SK-N-SH (cell line): ENCODE measurements at regions not wholly inside any gene's neighbourhood (a gene's known extent, or its start where the extent isn't known, plus 50 kb on each side); places are given as distances from the start of the nearest gene placed in this dataset.

Source experiments
- CTCF ChIA-PET: fragments of 300-600, 350-600 bp; formaldehyde crosslinking; extraction: SDS; loops from one replicate; lab custom pipeline; 2021; lab: Yijun Ruan, JAX
- POLR2A ChIA-PET: fragments of 350-600 bp; sonication (Branson Sonifier 250); formaldehyde crosslinking; extraction: SDS; loops from one replicate; lab custom pipeline; 2020; ENCODE audit warnings: antibody characterized with exemption, inconsistent platforms; lab: Yijun Ruan, JAX
- DNase-seq: peaks from one replicate; pipeline ENCODE4 v3.0.0; 2012
- H2AFZ ChIP-seq: fragments of 200-600 bp; sonication (generic); 2 replicates; pipeline ENCODE4 v1.8.1; 2016; ENCODE audit warnings: antibody characterized with exemption, mild to moderate bottlenecking, low read depth
- H3F3A ChIP-seq: fragments of 200-600 bp; sonication (generic); replicated peaks from 2 replicates; pipeline ENCODE3; 2016; ENCODE audit warnings: antibody characterized with exemption, mild to moderate bottlenecking; ENCODE audit not compliant: insufficient read depth
- H3K27ac ChIP-seq, 2 experiments: fragments of 200-500 bp in 1 of 2; fragments of 200-600 bp in 1 of 2; sonication (Bioruptor generic) in 1 of 2; sonication (generic), shearing (Covaris generic) in 1 of 2; 2 replicates each; pipeline versions ENCODE4 v1.5.1 to v1.6.1; 2014 to 2016; ENCODE audit warnings: low read depth in 2 of 2, inconsistent platforms in 1 of 2, low read length in 1 of 2, mild to moderate bottlenecking in 1 of 2, mixed read lengths in 1 of 2
- H3K27me3 ChIP-seq: fragments of 200-600 bp; sonication (generic), shearing (Covaris generic); 2 replicates; pipeline ENCODE4 v1.6.1; 2016; ENCODE audit warnings: mixed run types; ENCODE audit not compliant: insufficient read depth
- H3K36me3 ChIP-seq, 2 experiments: fragments of 200-500 bp in 1 of 2; fragments of 200-600 bp in 1 of 2; sonication (Bioruptor generic) in 1 of 2; sonication (generic) in 1 of 2; replicated peaks in 1 of 2; 2 replicates each; pipeline versions ENCODE3 to v1.5.1; 2014 to 2016; ENCODE audit warnings: low read length in 1 of 2, mild to moderate bottlenecking in 1 of 2; ENCODE audit not compliant: insufficient read depth in 2 of 2, control insufficient read depth in 1 of 2
- H3K4me1 ChIP-seq, 2 experiments: fragments of 200-500 bp in 1 of 2; fragments of 200-600 bp in 1 of 2; sonication (Bioruptor generic) in 1 of 2; sonication (generic), shearing (Covaris generic) in 1 of 2; 2 replicates each; pipeline versions ENCODE4 v1.5.1 to v1.6.1; 2014 to 2016; ENCODE audit warnings: low read depth in 1 of 2, low read length in 1 of 2, mixed run types in 1 of 2; ENCODE audit not compliant: insufficient read depth in 2 of 2, control insufficient read depth in 1 of 2
- H3K4me2 ChIP-seq: fragments of 200-600 bp; sonication (generic), shearing (Covaris generic); 2 replicates; pipeline ENCODE4 v1.6.1; 2017; ENCODE audit warnings: mixed run types
- H3K4me3 ChIP-seq, 2 experiments: fragments of 200-500 bp in 1 of 2; fragments of 200-600 bp in 1 of 2; sonication (Bioruptor generic) in 1 of 2; sonication (generic), shearing (Covaris generic) in 1 of 2; 2 replicates each; pipeline versions ENCODE4 v1.5.1 to v1.8.1; 2014 to 2016; ENCODE audit warnings: low read depth in 2 of 2, inconsistent platforms in 1 of 2, low read length in 1 of 2, mild to moderate bottlenecking in 1 of 2, mixed read lengths in 1 of 2, moderate library complexity in 1 of 2
- H3K79me2 ChIP-seq: fragments of 200-600 bp; sonication (generic); 2 replicates; pipeline ENCODE4 v1.8.1; 2017; ENCODE audit warnings: mild to moderate bottlenecking; ENCODE audit not compliant: insufficient read depth
- H3K9ac ChIP-seq: fragments of 200-600 bp; sonication (generic); 2 replicates; pipeline ENCODE4 v1.6.1; 2017; ENCODE audit warnings: mixed run types
- H3K9me2 ChIP-seq: fragments of 200-600 bp; sonication (generic); 2 replicates; pipeline ENCODE4 v1.6.1; 2017; ENCODE audit warnings: mixed run types
- H3K9me3 ChIP-seq: fragments of 200-600 bp; sonication (generic); 2 replicates; pipeline ENCODE4 v1.6.1; 2017; ENCODE audit warnings: mixed run types, mild to moderate bottlenecking, moderate library complexity
- H4K20me1 ChIP-seq: fragments of 200-600 bp; sonication (generic); 2 replicates; pipeline ENCODE4 v1.6.1; 2017; ENCODE audit warnings: mild to moderate bottlenecking, mixed run types; ENCODE audit not compliant: insufficient read depth
- CHD2 ChIP-seq: fragments of 150-350 bp; IDR thresholded peaks from 2 replicates; pipeline ENCODE4 v1.6.1; 2018; ENCODE audit warnings: low read length; ENCODE audit not compliant: partially characterized antibody
- EZH2phosphoT487 ChIP-seq: fragments of 200-600 bp; sonication (generic); IDR thresholded peaks from 2 replicates; pipeline ENCODE4 v1.6.1; 2017; ENCODE audit warnings: low read depth, mixed run types, mild to moderate bottlenecking, antibody characterized with exemption, moderate library complexity, borderline replicate concordance
- FOXM1 ChIP-seq: IDR thresholded peaks from 2 replicates; pipeline ENCODE4 v1.4.0; 2012; ENCODE audit warnings: low read depth, mild to moderate bottlenecking
- GABPA ChIP-seq: IDR thresholded peaks from 2 replicates; pipeline ENCODE4 v1.4.0; 2012; ENCODE audit warnings: low read depth, mild to moderate bottlenecking
- MEF2A ChIP-seq: IDR thresholded peaks from 2 replicates; pipeline ENCODE4 v1.4.0; 2012; ENCODE audit warnings: low read depth, borderline replicate concordance
- NFIC ChIP-seq: IDR thresholded peaks from 2 replicates; pipeline ENCODE4 v1.4.0; 2012; ENCODE audit warnings: borderline replicate concordance
- NRF1 ChIP-seq: IDR thresholded peaks from 2 replicates; pipeline ENCODE4 v1.6.1; 2012; ENCODE audit warnings: low read depth, mild to moderate bottlenecking, low read length
- RAD21 ChIP-seq: IDR thresholded peaks from 2 replicates; pipeline ENCODE4 v1.6.1; 2012; ENCODE audit warnings: mild to moderate bottlenecking, low read length
- RFX5 ChIP-seq: IDR thresholded peaks from 2 replicates; pipeline ENCODE4 v1.6.1; 2012; ENCODE audit warnings: mild to moderate bottlenecking, improper control_type of control experiment, low read length
- SMC3 ChIP-seq: IDR thresholded peaks from 2 replicates; pipeline ENCODE4 v1.6.1; 2012; ENCODE audit warnings: low read depth, low read length, improper control_type of control experiment
- TCF12 ChIP-seq: IDR thresholded peaks from 2 replicates; pipeline ENCODE4 v1.4.0; 2012
- TEAD4 ChIP-seq: IDR thresholded peaks from 2 replicates; pipeline ENCODE4 v1.4.0; 2012; ENCODE audit warnings: mild to moderate bottlenecking, borderline replicate concordance; ENCODE audit not compliant: insufficient read depth
- WGBS: methylation state at CpG from one replicate; pipeline ENCODE4 v1.1.6; 2017; ENCODE audit warnings: low lambda C conversion rate; 5-methylcytosine and 5-hydroxymethylcytosine counted together
- TF ChIP-seq, protein P1 (sequence below): IDR thresholded peaks from 2 replicates; pipeline ENCODE4 v1.6.1; 2012; ENCODE audit warnings: mild to moderate bottlenecking, low read depth, low read length, moderate library complexity
- TF ChIP-seq, protein P2 (sequence below): fragments of 150-350 bp; IDR thresholded peaks from 2 replicates; pipeline ENCODE4 v1.6.1; 2017; ENCODE audit warnings: antibody characterized with exemption, low read length, low read depth, borderline replicate concordance
- TF ChIP-seq, protein P3 (sequence below): IDR thresholded peaks from 2 replicates; pipeline ENCODE4; 2012

DNA sequence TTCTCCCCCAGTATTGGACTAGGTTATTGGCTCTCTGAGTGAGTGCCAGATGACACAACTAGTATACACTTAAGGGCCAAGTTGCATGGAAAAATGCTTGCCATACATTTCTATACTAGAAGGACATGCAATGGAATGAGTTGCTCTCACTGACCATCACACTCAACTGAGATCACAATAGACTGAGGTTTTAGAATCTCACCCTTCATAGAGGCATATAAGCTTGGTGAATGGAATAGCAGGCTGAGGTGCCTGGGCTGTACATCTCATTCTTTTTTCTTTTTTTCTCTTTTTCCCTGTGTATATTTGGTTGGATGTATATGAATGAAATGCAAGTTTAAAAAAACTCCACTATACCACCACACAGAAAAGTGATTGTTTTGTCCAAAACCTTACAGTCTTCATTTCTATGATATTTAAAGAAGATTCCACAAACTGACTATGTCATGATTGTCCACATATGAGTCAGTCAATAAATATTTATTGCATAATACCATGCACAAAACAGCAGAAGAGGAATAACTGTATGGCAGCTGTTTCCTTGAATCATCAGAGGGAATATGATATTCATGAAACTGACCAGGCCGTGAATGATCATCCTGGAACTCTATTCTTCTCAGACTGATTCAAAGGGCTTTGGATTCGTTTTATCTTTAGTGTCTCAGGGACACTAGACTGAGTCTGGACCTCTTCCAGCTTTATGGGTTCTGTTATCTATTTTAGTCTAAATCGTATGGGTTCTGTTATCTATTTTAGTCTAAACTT lies 122.6 kb upstream of the STK17B start (continued):
- TF ChIP-seq TEAD4 (peak; percentile 92), MEF2A (peak; percentile 79; the same call in 1 of the 2 replicates), GABPA (0 out of 2 replicates have a peak, but pooled peaks have one; percentile 27), TCF12 (peak; percentile 99)

DNA sequence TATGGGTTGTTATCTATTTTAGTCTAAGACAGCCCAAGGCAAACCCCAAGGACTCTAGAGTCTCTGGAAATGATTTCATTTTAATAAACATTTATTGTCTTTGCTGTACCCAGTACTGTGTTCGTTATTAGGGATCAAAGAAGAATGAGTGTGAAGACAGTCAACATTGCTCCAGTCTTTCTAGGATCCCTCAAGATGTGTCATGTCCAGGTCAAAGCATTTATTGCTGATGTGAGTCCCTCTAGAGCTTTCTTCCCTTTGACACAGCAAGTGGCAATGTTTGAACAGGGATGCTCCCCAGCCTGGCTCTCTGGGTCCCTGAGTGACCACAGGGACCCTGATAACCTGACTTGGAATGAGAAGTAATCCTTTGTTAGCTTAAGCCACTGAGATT lies 123.1 kb upstream of the STK17B start:
- H3F3A ChIP-seq: peaks cover 17% of the 10 kb centered on the region
- H3K4me2 ChIP-seq: peak overlapping the region; percentile 56
- CTCF ChIA-PET: interaction anchor here (0.6 to 2.5 kb wide), 2 partner anchors 43 to 216 kb away, joined by 3 to 14 read pairs; no protein-coding TSS in a partner anchor
- no peak for TF ChIP-seq NRF1
- TF ChIP-seq TCF12: no peak
- no peak for TF ChIP-seq NFIC
- no peak for TF ChIP-seq CHD2
- TF ChIP-seq EZH2phosphoT487: no peak
- TF ChIP-seq, protein P1, sequence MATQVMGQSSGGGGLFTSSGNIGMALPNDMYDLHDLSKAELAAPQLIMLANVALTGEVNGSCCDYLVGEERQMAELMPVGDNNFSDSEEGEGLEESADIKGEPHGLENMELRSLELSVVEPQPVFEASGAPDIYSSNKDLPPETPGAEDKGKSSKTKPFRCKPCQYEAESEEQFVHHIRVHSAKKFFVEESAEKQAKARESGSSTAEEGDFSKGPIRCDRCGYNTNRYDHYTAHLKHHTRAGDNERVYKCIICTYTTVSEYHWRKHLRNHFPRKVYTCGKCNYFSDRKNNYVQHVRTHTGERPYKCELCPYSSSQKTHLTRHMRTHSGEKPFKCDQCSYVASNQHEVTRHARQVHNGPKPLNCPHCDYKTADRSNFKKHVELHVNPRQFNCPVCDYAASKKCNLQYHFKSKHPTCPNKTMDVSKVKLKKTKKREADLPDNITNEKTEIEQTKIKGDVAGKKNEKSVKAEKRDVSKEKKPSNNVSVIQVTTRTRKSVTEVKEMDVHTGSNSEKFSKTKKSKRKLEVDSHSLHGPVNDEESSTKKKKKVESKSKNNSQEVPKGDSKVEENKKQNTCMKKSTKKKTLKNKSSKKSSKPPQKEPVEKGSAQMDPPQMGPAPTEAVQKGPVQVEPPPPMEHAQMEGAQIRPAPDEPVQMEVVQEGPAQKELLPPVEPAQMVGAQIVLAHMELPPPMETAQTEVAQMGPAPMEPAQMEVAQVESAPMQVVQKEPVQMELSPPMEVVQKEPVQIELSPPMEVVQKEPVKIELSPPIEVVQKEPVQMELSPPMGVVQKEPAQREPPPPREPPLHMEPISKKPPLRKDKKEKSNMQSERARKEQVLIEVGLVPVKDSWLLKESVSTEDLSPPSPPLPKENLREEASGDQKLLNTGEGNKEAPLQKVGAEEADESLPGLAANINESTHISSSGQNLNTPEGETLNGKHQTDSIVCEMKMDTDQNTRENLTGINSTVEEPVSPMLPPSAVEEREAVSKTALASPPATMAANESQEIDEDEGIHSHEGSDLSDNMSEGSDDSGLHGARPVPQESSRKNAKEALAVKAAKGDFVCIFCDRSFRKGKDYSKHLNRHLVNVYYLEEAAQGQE: no peak
- no peak for TF ChIP-seq TEAD4
- TF ChIP-seq, protein P2, sequence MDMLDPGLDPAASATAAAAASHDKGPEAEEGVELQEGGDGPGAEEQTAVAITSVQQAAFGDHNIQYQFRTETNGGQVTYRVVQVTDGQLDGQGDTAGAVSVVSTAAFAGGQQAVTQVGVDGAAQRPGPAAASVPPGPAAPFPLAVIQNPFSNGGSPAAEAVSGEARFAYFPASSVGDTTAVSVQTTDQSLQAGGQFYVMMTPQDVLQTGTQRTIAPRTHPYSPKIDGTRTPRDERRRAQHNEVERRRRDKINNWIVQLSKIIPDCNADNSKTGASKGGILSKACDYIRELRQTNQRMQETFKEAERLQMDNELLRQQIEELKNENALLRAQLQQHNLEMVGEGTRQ: no peak
- TF ChIP-seq SMC3: no peak
- TF ChIP-seq, protein P3, sequence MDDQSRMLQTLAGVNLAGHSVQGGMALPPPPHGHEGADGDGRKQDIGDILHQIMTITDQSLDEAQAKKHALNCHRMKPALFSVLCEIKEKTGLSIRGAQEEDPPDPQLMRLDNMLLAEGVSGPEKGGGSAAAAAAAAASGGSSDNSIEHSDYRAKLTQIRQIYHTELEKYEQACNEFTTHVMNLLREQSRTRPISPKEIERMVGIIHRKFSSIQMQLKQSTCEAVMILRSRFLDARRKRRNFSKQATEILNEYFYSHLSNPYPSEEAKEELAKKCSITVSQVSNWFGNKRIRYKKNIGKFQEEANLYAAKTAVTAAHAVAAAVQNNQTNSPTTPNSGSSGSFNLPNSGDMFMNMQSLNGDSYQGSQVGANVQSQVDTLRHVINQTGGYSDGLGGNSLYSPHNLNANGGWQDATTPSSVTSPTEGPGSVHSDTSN: no peak
- no peak for TF ChIP-seq MEF2A
- no peak for TF ChIP-seq RFX5
- no peak for TF ChIP-seq FOXM1
- no peak for TF ChIP-seq RAD21
- peak overlapping the region; percentile 40; the same call in 1 of the 2 replicates for H3K9ac ChIP-seq
- H3K4me1 ChIP-seq: peaks cover 8 to 14% of the 10 kb centered on the region in 2 experiments
- WGBS: 41% methylated on average over 1 of the region's 1 CpG
- no peaks in the 10 kb centered on the region for H3K9me3 ChIP-seq
- no peaks in the 10 kb centered on the region for H3K36me3 ChIP-seq
- no peak for DNase-seq
- no peaks in the 10 kb centered on the region for H3K27me3 ChIP-seq
- H3K79me2 ChIP-seq: no peaks in the 10 kb centered on the region
- H3K27ac ChIP-seq: peak overlapping the region; percentile 50 to 94; a peak in 3 of 4 replicates
- POLR2A ChIA-PET: no interaction called here
- H2AFZ ChIP-seq: no peak overlapping the region
- no peak overlapping the region for H3K4me3 ChIP-seq
- H3K9me2 ChIP-seq: no peaks in the 10 kb centered on the region
- H4K20me1 ChIP-seq: no peaks in the 10 kb centered on the region
